CD8-positive, alpha-beta memory T cell (primary cell): ENCODE measurements at regions not wholly inside any gene's neighbourhood (a gene's known extent, or its start where the extent isn't known, plus 50 kb on each side); places are given as distances from the start of the nearest gene placed in this dataset.
A peak's percentile ranks its signal among the peaks of the same experiment; 100 is the strongest.

Experiments
- CTCF ChIA-PET: fragments of 350-600 bp; sonication (Branson Sonifier 250); formaldehyde crosslinking; loops from one replicate; lab custom pipeline; 2021; ENCODE audit warnings: antibody characterized with exemption; lab: Charles Lee
- POLR2A ChIA-PET: fragments of 350-600 bp; sonication (Branson Sonifier 250); formaldehyde crosslinking; loops from one replicate; lab custom pipeline; 2021; ENCODE audit warnings: antibody characterized with exemption; lab: Charles Lee
- DNase-seq, 5 donors: peaks; one replicate each; pipeline versions ENCODE4 v3.0.0 to v3.0.0-alpha.2; 2020 to 2022; ENCODE audit warnings: mixed read lengths in 1 of 5
- H3K27ac ChIP-seq: one replicate; pipeline ENCODE4 v1.7.0; 2013; ENCODE audit warnings: low read depth, mild to moderate bottlenecking, low read length, moderate library complexity
- H3K27me3 ChIP-seq: 2 replicates; pipeline ENCODE4 v1.7.0; 2013; ENCODE audit warnings: low read length, mild to moderate bottlenecking; ENCODE audit not compliant: insufficient read depth, poor library complexity, severe bottlenecking
- H3K36me3 ChIP-seq: 2 replicates; pipeline ENCODE4 v1.7.0; 2013; ENCODE audit warnings: mild to moderate bottlenecking, low read length, moderate library complexity; ENCODE audit not compliant: insufficient read depth
- H3K4me1 ChIP-seq: 2 replicates; pipeline ENCODE4 v1.7.0; 2013; ENCODE audit warnings: mild to moderate bottlenecking, low read length, moderate library complexity; ENCODE audit not compliant: insufficient read depth
- H3K4me3 ChIP-seq: 2 replicates; pipeline ENCODE4 v1.7.0; 2013; ENCODE audit warnings: mild to moderate bottlenecking, low read length
- H3K9me3 ChIP-seq: 2 replicates; pipeline ENCODE4 v1.7.0; 2013; ENCODE audit warnings: mild to moderate bottlenecking, low read length
- H3K27ac Mint-ChIP-seq, 8 donors: one replicate each; pipeline ENCODE4 v1.8.0; 2020 to 2021; ENCODE audit warnings: mixed read lengths in 8 of 8, mild to moderate bottlenecking in 6 of 8, inconsistent platforms in 3 of 8, moderate library complexity in 3 of 8
- H3K27me3 Mint-ChIP-seq, 2 donors: one replicate each; pipeline ENCODE4 v1.8.0; 2020 to 2021; ENCODE audit warnings: mixed read lengths in 2 of 2, mild to moderate bottlenecking in 1 of 2, moderate library complexity in 1 of 2
- H3K36me3 Mint-ChIP-seq, 3 donors: one replicate each; pipeline ENCODE4 v1.8.0; 2020 to 2021; ENCODE audit warnings: mixed read lengths in 3 of 3, inconsistent platforms in 1 of 3, mild to moderate bottlenecking in 1 of 3
- H3K4me1 Mint-ChIP-seq, 3 donors: one replicate each; pipeline ENCODE4 v1.8.0; 2020 to 2021; ENCODE audit warnings: mixed read lengths in 3 of 3, inconsistent platforms in 1 of 3, mild to moderate bottlenecking in 1 of 3
- H3K4me3 Mint-ChIP-seq, 7 donors: one replicate each; pipeline ENCODE4 v1.8.0; 2020 to 2021; ENCODE audit warnings: mixed read lengths in 7 of 7, mild to moderate bottlenecking in 6 of 7, moderate library complexity in 4 of 7, inconsistent platforms in 2 of 7
- H3K9me3 Mint-ChIP-seq, 5 donors: one replicate each; pipeline ENCODE4 v1.8.0; 2020 to 2022; ENCODE audit warnings: mixed read lengths in 5 of 5, mild to moderate bottlenecking in 3 of 5, moderate library complexity in 2 of 5, inconsistent platforms in 1 of 5

DNA sequence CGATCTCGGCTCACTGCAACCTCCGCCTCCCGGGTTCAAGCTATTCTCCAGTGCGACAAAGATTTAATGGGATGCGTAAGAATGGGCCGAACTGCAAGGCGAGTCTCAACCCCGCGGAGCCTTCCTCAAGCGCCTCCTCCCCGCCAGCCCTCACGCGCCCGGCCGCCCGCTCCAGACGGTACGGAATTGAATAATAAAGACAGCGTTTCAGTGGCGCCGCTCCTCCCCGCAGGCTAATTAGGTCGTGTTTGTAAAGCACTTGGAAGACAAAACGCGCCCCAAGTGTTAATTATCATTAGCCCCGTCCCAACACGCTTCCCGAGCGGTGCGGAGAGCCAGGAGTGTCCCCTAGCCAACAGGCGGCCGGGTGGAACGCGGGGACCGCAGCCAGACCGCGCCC lies 192.0 kb downstream of the BUD13 start:
- Histone ChIP-seq H3K4me1 (no peaks in the 10 kb centered on the region), H3K27me3 (peaks cover 9% of the 10 kb centered on the region), H3K27ac (no peak overlapping the region), H3K36me3 (no peaks in the 10 kb centered on the region), H3K4me3 (no peak overlapping the region), H3K9me3 (no peaks in the 10 kb centered on the region)
- Mint-ChIP-seq H3K4me3 (no peak overlapping the region), H3K4me1 (no peaks in the 10 kb centered on the region), H3K36me3 (no peaks in the 10 kb centered on the region), H3K9me3 (no peaks in the 10 kb centered on the region), H3K27me3 (peaks cover 45 to 71% of the 10 kb centered on the region in 2 donors), H3K27ac (no peak overlapping the region)
- DNase-seq, result no peak
- POLR2A ChIA-PET, result no interaction called here
- CTCF ChIA-PET, result no interaction called here

DNA sequence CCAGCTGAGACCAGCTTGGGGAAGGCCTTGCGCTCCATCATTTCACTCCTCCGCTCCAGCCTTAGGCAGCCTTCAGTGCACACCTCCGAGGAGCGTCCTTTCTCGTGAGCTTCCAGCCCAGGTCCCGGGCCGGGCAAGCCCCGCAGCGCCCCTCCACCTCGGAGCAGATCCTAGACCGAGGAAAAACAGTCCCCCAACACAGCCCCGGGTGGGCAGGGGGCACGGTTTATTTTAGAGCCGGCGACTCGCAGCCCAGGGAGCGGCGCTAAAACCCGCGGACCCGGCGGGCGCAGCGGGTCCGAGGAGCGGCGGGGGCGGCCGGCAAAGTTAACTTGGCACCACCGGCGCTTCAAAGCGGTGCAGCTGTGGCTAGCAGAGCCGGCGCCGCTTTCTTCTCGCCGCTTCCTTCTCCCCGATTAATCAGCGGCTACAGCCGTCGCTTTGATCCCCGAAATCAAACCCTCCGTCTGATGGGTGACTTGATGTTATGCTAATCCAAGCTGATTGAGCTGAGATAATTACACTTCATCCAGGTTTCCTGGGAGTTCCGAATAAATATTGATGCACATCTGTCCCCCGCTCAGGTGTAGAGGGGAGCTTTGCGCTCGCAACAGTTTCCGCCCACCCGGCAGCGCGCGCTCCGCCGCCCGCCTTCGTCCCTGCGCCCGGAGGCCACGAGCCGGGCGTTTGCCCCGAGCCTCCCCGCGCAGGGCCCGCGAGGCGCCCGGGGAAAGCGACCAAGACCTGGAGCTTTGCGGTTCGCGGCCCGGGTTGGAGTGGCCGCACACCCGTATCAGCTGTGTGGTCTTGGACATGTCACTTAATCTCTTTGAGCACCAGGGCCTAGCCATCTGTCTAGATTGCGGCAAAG lies 192.7 kb downstream of the BUD13 start:
- ChIA-PET CTCF (no interaction called here), POLR2A (no interaction called here)
- Mint-ChIP-seq H3K9me3 (no peaks in the 10 kb centered on the region), H3K27ac (no peak overlapping the region), H3K4me3 (no peak overlapping the region), H3K4me1 (no peaks in the 10 kb centered on the region), H3K27me3 (peaks cover 45 to 65% of the 10 kb centered on the region in 2 donors), H3K36me3 (no peaks in the 10 kb centered on the region)
- no peak for DNase-seq
- Histone ChIP-seq H3K27ac (no peak overlapping the region), H3K4me3 (no peak overlapping the region), H3K4me1 (no peaks in the 10 kb centered on the region), H3K9me3 (no peaks in the 10 kb centered on the region), H3K36me3 (no peaks in the 10 kb centered on the region), H3K27me3 (peaks cover 9% of the 10 kb centered on the region)

- no peak overlapping the region for H3K27ac Mint-ChIP-seq
- DNase-seq, result no peak
- H3K27me3 Mint-ChIP-seq, result peaks cover 44 to 58% of the 10 kb centered on the region in 2 donors
- POLR2A ChIA-PET, result no interaction called here
- no peak overlapping the region for H3K4me3 ChIP-seq
- no peaks in the 10 kb centered on the region for H3K4me1 Mint-ChIP-seq
- no peaks in the 10 kb centered on the region for H3K9me3 Mint-ChIP-seq
- H3K36me3 ChIP-seq, result no peaks in the 10 kb centered on the region
- H3K36me3 Mint-ChIP-seq, result no peaks in the 10 kb centered on the region
- H3K27me3 ChIP-seq, result peaks cover 9% of the 10 kb centered on the region
- H3K4me1 ChIP-seq, result no peaks in the 10 kb centered on the region
- no peaks in the 10 kb centered on the region for H3K9me3 ChIP-seq
- no peak overlapping the region for H3K27ac ChIP-seq
- CTCF ChIA-PET, result no interaction called here
- no peak overlapping the region for H3K4me3 Mint-ChIP-seq
These were observed 193.6 kb downstream of the BUD13 start for GRCh38 chr11:116579031-116579653.

DNA sequence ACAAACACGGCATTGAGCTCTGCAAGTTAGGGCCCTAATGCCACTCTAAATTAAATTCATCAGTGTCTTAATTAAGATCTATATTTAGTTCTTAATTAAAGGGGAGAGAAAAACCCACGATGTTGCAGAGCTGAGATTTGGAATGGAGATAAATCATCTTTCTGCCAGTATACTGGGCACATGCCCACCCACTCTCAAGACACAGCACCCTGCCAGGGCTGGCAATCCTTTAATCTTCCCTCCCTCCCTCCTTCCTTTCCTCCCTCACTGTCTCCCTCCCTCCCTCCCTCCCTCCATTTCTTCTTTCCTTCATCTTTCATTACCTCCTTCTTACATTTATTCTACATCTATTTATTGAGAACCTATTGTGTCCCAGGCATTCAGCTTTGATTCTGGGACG lies 194.8 kb downstream of the BUD13 start:
- Mint-ChIP-seq H3K27me3 (peaks cover 41 to 47% of the 10 kb centered on the region in 2 donors), H3K27ac (no peak overlapping the region), H3K4me3 (no peak overlapping the region), H3K4me1 (no peaks in the 10 kb centered on the region), H3K36me3 (no peaks in the 10 kb centered on the region), H3K9me3 (no peaks in the 10 kb centered on the region)
- no peak for DNase-seq
- no peaks in the 10 kb centered on the region for H3K36me3 ChIP-seq
- H3K9me3 ChIP-seq, result no peaks in the 10 kb centered on the region
- POLR2A ChIA-PET, result no interaction called here
- H3K27me3 ChIP-seq, result peaks cover 4% of the 10 kb centered on the region
- H3K4me1 ChIP-seq, result no peaks in the 10 kb centered on the region
- no peak overlapping the region for H3K27ac ChIP-seq
- CTCF ChIA-PET, result no interaction called here
- H3K4me3 ChIP-seq, result no peak overlapping the region

- H3K27me3 ChIP-seq, result peaks cover 4% of the 10 kb centered on the region
- Mint-ChIP-seq H3K27me3 (peaks cover 36 to 46% of the 10 kb centered on the region in 2 donors), H3K9me3 (no peaks in the 10 kb centered on the region), H3K4me3 (peak overlapping the region in 1 of 7 donors; percentile 34), H3K27ac (no peak overlapping the region), H3K4me1 (no peaks in the 10 kb centered on the region), H3K36me3 (no peaks in the 10 kb centered on the region)
- H3K36me3 ChIP-seq, result no peaks in the 10 kb centered on the region
- no peak for DNase-seq
- H3K4me3 ChIP-seq, result no peak overlapping the region
- no peaks in the 10 kb centered on the region for H3K4me1 ChIP-seq
- ChIA-PET POLR2A (no interaction called here), CTCF (no interaction called here)
- H3K9me3 ChIP-seq, result no peaks in the 10 kb centered on the region
- H3K27ac ChIP-seq, result no peak overlapping the region
These were observed 195.5 kb downstream of the BUD13 start for GRCh38 chr11:116577273-116577672.

GRCh38 chr11:116576526-116576925 lies 196.3 kb downstream of the BUD13 start:
- H3K27ac Mint-ChIP-seq, result no peak overlapping the region
- H3K27me3 Mint-ChIP-seq, result peaks cover 29 to 39% of the 10 kb centered on the region in 2 donors
- Histone ChIP-seq H3K9me3 (no peaks in the 10 kb centered on the region), H3K4me1 (no peaks in the 10 kb centered on the region), H3K27me3 (peaks cover 4% of the 10 kb centered on the region), H3K4me3 (no peak overlapping the region), H3K36me3 (no peaks in the 10 kb centered on the region), H3K27ac (no peak overlapping the region)
- ChIA-PET CTCF (no interaction called here), POLR2A (no interaction called here)
- DNase-seq, result no peak
- H3K4me3 Mint-ChIP-seq, result no peak overlapping the region
- H3K36me3 Mint-ChIP-seq, result no peaks in the 10 kb centered on the region
- no peaks in the 10 kb centered on the region for H3K9me3 Mint-ChIP-seq
- no peaks in the 10 kb centered on the region for H3K4me1 Mint-ChIP-seq

- POLR2A ChIA-PET, result no interaction called here
- no peak for DNase-seq
These were observed 205.0 kb downstream of the BUD13 start for GRCh38 chr11:116567721-116568242.

GRCh38 chr11:116563712-116564047 lies 209.1 kb downstream of the BUD13 start:
- POLR2A ChIA-PET, result no interaction called here
- peaks cover 0 to 3% (median 0%) of the 10 kb centered on the region in 5 donors for H3K9me3 Mint-ChIP-seq

More at GRCh38 chr11:116567721-116568242, 205.0 kb downstream of the BUD13 start:
- H3K36me3 Mint-ChIP-seq, result peaks cover 0 to 2% (median 0%) of the 10 kb centered on the region in 3 donors
- H3K9me3 Mint-ChIP-seq, result peaks cover 0 to 3% (median 0%) of the 10 kb centered on the region in 5 donors
- H3K27me3 Mint-ChIP-seq, result peaks cover 7 to 25% of the 10 kb centered on the region in 2 donors
- no peaks in the 10 kb centered on the region for H3K4me1 Mint-ChIP-seq
- Histone ChIP-seq H3K9me3 (no peaks in the 10 kb centered on the region), H3K4me3 (no peak overlapping the region), H3K4me1 (no peaks in the 10 kb centered on the region), H3K27ac (no peak overlapping the region), H3K36me3 (no peaks in the 10 kb centered on the region), H3K27me3 (no peaks in the 10 kb centered on the region)
- no peak overlapping the region for H3K27ac Mint-ChIP-seq
- CTCF ChIA-PET, result no interaction called here
- H3K4me3 Mint-ChIP-seq, result no peak overlapping the region

More at GRCh38 chr11:116563712-116564047, 209.1 kb downstream of the BUD13 start:
- Mint-ChIP-seq H3K4me1 (no peaks in the 10 kb centered on the region), H3K4me3 (no peak overlapping the region), H3K27ac (no peak overlapping the region), H3K36me3 (peaks cover 0 to 2% (median 0%) of the 10 kb centered on the region in 3 donors), H3K27me3 (peaks cover 7 to 22% of the 10 kb centered on the region in 2 donors)
- H3K27ac ChIP-seq, result no peak overlapping the region
- no peak for DNase-seq
- CTCF ChIA-PET, result no interaction called here
- H3K27me3 ChIP-seq, result no peaks in the 10 kb centered on the region
- H3K9me3 ChIP-seq, result no peaks in the 10 kb centered on the region
- no peaks in the 10 kb centered on the region for H3K4me1 ChIP-seq
- no peaks in the 10 kb centered on the region for H3K36me3 ChIP-seq
- H3K4me3 ChIP-seq, result no peak overlapping the region
